NB4 (cell line): ENCODE measurements at regions not wholly inside any gene's neighbourhood (a gene's known extent, or its start where the extent isn't known, plus 50 kb on each side); places are given as distances from the start of the nearest gene placed in this dataset.

ENCODE experiments used
- MYC ChIP-seq: IDR thresholded peaks from 2 replicates; pipeline ENCODE4 v1.6.1; 2011; ENCODE audit warnings: low read depth, low read length
- POLR2A ChIP-seq: IDR thresholded peaks from 2 replicates; pipeline ENCODE4 v1.6.1; 2011; ENCODE audit warnings: mild to moderate bottlenecking; ENCODE audit not compliant: insufficient read length; ENCODE audit errors: extremely low read depth
- TF ChIP-seq, protein P1 (sequence below): IDR thresholded peaks from 2 replicates; pipeline ENCODE4 v1.6.1; 2011; ENCODE audit warnings: low read depth, low read length
- TF ChIP-seq, protein P2 (sequence below): IDR thresholded peaks from one replicate; pipeline ENCODE4 v1.5.1; 2012; ENCODE audit warnings: low read depth, low read length

DNA sequence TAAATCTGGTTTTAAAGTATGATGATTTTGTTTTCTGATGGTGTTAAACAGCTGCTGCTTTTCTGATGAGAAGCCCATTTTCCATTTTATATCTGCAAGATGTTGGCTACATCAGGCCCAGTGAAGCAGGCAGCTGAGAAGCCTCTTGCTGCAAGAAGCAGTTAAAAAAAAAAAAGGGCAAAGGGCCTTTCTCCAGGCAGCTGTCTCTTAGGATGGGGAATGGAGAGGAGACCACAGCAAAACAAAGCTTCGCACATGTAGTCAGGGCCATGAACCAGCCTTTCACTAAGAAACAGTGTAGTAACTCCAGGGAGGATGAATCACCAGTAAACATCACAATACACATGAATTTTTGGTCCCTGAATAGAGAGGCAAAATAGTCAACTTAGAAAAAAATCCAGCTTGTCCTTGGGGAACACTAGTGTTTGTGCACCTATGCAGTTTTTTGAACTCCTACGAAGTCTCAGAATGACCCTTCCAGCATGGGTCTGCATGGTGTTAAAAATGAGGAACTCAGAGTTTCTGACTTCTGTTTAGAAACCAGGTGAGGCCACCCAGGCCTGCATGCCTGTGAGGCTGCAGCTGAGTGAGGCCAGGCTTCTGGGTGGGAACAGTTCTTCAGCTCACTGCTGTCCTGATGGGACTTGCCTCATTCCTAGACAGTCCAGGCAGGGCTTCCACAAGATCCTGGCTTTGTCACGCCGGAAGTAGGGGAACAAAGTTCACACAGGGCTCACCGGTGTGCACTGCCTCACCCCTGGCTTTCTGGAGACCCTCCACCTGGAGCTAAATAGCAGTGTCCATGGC lies 518.7 kb downstream of the MCTP2 start:
- no peak for TF ChIP-seq POLR2A
- TF ChIP-seq, protein P1, sequence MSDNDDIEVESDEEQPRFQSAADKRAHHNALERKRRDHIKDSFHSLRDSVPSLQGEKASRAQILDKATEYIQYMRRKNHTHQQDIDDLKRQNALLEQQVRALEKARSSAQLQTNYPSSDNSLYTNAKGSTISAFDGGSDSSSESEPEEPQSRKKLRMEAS: no peak
- TF ChIP-seq, protein P2, sequence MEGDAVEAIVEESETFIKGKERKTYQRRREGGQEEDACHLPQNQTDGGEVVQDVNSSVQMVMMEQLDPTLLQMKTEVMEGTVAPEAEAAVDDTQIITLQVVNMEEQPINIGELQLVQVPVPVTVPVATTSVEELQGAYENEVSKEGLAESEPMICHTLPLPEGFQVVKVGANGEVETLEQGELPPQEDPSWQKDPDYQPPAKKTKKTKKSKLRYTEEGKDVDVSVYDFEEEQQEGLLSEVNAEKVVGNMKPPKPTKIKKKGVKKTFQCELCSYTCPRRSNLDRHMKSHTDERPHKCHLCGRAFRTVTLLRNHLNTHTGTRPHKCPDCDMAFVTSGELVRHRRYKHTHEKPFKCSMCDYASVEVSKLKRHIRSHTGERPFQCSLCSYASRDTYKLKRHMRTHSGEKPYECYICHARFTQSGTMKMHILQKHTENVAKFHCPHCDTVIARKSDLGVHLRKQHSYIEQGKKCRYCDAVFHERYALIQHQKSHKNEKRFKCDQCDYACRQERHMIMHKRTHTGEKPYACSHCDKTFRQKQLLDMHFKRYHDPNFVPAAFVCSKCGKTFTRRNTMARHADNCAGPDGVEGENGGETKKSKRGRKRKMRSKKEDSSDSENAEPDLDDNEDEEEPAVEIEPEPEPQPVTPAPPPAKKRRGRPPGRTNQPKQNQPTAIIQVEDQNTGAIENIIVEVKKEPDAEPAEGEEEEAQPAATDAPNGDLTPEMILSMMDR: no peak
- no peak for TF ChIP-seq MYC
